ENCODE measurements at regions not wholly inside any gene's neighbourhood (a gene's known extent, or its start where the extent isn't known, plus 50 kb on each side); places are given as distances from the start of the nearest gene placed in this dataset.

GRCh38 chr5:26625099-26625498 is 413.3 kb downstream of the CDH9 start:
- H3K4me3 ChIP-seq (ENCODE audit: control insufficient read depth, low read depth, low read length): no peak overlapping the region
- DNase-seq (ENCODE audit: low read depth): no peak
- TF ChIP-seq CTCF (conservative IDR thresholded peaks at IDR 0.05; ENCODE audit: control insufficient read depth, insufficient read depth, low read depth, low read length): no peak

- H3K4me3 ChIP-seq (ENCODE audit: control insufficient read depth, low read depth, low read length): no peak overlapping the region
- DNase-seq (ENCODE audit: low read depth): no peak
- no peak for TF ChIP-seq CTCF (conservative IDR thresholded peaks at IDR 0.05; ENCODE audit: control insufficient read depth, insufficient read depth, low read depth, low read length)
These were observed 415.4 kb downstream of the CDH9 start for GRCh38 chr5:26622947-26623346.

- no peak for DNase-seq (ENCODE audit: low read depth)
- TF ChIP-seq CTCF (conservative IDR thresholded peaks at IDR 0.05; ENCODE audit: control insufficient read depth, insufficient read depth, low read depth, low read length): no peak
- no peak overlapping the region for H3K4me3 ChIP-seq (ENCODE audit: control insufficient read depth, low read depth, low read length)
These were observed 427.8 kb downstream of the CDH9 start for GRCh38 chr5:26610577-26610976.

- DNase-seq (ENCODE audit: low read depth): no peak
- TF ChIP-seq CTCF (conservative IDR thresholded peaks at IDR 0.05; ENCODE audit: control insufficient read depth, insufficient read depth, low read depth, low read length): no peak
- no peak overlapping the region for H3K4me3 ChIP-seq (ENCODE audit: control insufficient read depth, low read depth, low read length)
These were observed 436.8 kb downstream of the CDH9 start for GRCh38 chr5:26601563-26601962.

GRCh38 chr5:26582350-26583045 is 455.9 kb downstream of the CDH9 start:
- no peak for TF ChIP-seq CTCF (conservative IDR thresholded peaks at IDR 0.05; ENCODE audit: control insufficient read depth, insufficient read depth, low read depth, low read length)
- no peak for DNase-seq (ENCODE audit: low read depth)
- no peak overlapping the region for H3K4me3 ChIP-seq (ENCODE audit: control insufficient read depth, low read depth, low read length)

- DNase-seq (ENCODE audit: low read depth): no peak
- H3K4me3 ChIP-seq (ENCODE audit: control insufficient read depth, low read depth, low read length): no peak overlapping the region
- TF ChIP-seq CTCF (conservative IDR thresholded peaks at IDR 0.05; ENCODE audit: control insufficient read depth, insufficient read depth, low read depth, low read length): no peak
These were observed 458.7 kb downstream of the CDH9 start for GRCh38 chr5:26579712-26580111.

- TF ChIP-seq CTCF (conservative IDR thresholded peaks at IDR 0.05; ENCODE audit: control insufficient read depth, insufficient read depth, low read depth, low read length): no peak
- no peak for DNase-seq (ENCODE audit: low read depth)
- no peak overlapping the region for H3K4me3 ChIP-seq (ENCODE audit: control insufficient read depth, low read depth, low read length)
These were observed 460.4 kb downstream of the CDH9 start for GRCh38 chr5:26578002-26578401.

All from fibroblast of mammary gland (primary cell).